ENCODE measurements at regions not wholly inside any gene's neighbourhood (a gene's known extent, or its start where the extent isn't known, plus 50 kb on each side); places are given as distances from the start of the nearest gene placed in this dataset.

GRCh38 chr2:14982790-14983189 lies 350.3 kb downstream of the LRATD1 start:
- TF ChIP-seq CTCF (IDR thresholded peaks at IDR 0.05) (no peak), EZH2 (IDR thresholded peaks at IDR 0.05; ENCODE audit: borderline replicate concordance, insufficient read depth, low read depth, low read length, poor library complexity, severe bottlenecking) (no peak)

Data from B cell (primary cell).